ENCODE measurements at regions not wholly inside any gene's neighbourhood (a gene's known extent, or its start where the extent isn't known, plus 50 kb on each side); places are given as distances from the start of the nearest gene placed in this dataset.

DNA sequence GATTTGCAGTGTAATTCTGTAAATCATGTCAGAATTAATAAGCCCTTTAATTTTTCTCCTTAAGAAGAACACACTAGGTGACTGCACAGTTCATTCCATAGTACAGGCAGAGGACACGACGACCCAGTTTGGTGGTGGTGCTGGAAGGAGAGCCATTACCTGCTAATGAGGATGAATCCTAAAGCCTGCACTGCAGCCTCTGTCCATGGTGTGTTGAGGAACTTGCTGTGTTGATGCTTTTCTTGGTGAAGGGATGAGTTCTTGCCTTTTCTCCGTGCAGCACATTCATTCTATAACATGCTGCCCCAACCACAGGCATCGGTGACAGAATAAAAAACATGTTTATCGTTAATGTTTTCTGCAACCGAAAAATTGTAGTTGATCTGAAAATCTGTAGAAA is 89.6 kb upstream of the VEPH1 start:
- DNase-seq = no peak
- intact Hi-C loops (cut with DNase I) = no loop called here
- TF ChIP-seq POLR2A (IDR thresholded peaks at IDR 0.05) = no peak
- TF ChIP-seq, protein P1, sequence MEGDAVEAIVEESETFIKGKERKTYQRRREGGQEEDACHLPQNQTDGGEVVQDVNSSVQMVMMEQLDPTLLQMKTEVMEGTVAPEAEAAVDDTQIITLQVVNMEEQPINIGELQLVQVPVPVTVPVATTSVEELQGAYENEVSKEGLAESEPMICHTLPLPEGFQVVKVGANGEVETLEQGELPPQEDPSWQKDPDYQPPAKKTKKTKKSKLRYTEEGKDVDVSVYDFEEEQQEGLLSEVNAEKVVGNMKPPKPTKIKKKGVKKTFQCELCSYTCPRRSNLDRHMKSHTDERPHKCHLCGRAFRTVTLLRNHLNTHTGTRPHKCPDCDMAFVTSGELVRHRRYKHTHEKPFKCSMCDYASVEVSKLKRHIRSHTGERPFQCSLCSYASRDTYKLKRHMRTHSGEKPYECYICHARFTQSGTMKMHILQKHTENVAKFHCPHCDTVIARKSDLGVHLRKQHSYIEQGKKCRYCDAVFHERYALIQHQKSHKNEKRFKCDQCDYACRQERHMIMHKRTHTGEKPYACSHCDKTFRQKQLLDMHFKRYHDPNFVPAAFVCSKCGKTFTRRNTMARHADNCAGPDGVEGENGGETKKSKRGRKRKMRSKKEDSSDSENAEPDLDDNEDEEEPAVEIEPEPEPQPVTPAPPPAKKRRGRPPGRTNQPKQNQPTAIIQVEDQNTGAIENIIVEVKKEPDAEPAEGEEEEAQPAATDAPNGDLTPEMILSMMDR (IDR thresholded peaks at IDR 0.05) = no peak
- Histone ChIP-seq H3K4me3 (no peak overlapping the region), H3K27ac (no peak overlapping the region), H3K9me3 (replicated peaks in 1 of 3) (no peaks in the 10 kb centered on the region), H3K4me1 (replicated peaks in 1 of 2) (no peaks in the 10 kb centered on the region), H3K27me3 (no peaks in the 10 kb centered on the region), H3K36me3 (replicated peaks in 1 of 2) (no peaks in the 10 kb centered on the region)
- WGBS, 4 donors = 80 to 85% (median 84%) methylated on average over 6 of the region's 6 CpGs

DNA sequence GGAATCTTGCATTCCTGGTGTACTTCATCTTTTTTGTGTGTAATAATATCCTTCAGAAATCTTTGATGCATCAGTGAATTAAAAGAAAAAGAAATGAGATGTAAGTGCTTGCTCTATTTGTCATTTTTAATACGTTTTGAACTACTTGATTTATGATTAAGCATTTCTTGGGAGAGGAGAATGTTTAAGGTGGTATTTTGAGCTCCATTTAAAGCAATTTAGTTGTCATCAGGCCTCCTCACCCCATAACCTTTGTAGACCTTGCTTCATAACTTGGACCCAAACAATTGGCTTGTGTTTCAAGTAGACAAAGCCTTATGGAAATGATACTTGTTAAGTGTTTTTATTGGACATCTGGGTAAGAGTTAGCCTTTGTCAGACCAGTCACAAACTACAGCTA is 87.1 kb upstream of the VEPH1 start:
- 2 to 30% (median 10%) methylated on average over 1 of the region's 1 CpG for WGBS, 4 donors
- TF ChIP-seq, protein P1 (IDR thresholded peaks at IDR 0.05) = no peak
- no peak for TF ChIP-seq POLR2A (IDR thresholded peaks at IDR 0.05)
- intact Hi-C loops (cut with DNase I) = no loop called here
- Histone ChIP-seq H3K36me3 (replicated peaks in 1 of 2) (no peaks in the 10 kb centered on the region), H3K27ac (no peak overlapping the region), H3K9me3 (replicated peaks in 1 of 3) (no peaks in the 10 kb centered on the region), H3K4me1 (replicated peaks in 1 of 2) (no peaks in the 10 kb centered on the region), H3K4me3 (no peak overlapping the region), H3K27me3 (no peaks in the 10 kb centered on the region)
- no peak for DNase-seq

- Histone ChIP-seq H3K27ac (no peak overlapping the region), H3K36me3 (replicated peaks in 1 of 2) (no peaks in the 10 kb centered on the region), H3K4me1 (replicated peaks in 1 of 2) (no peaks in the 10 kb centered on the region), H3K4me3 (no peak overlapping the region), H3K27me3 (no peaks in the 10 kb centered on the region), H3K9me3 (replicated peaks in 1 of 3) (no peaks in the 10 kb centered on the region)
- intact Hi-C loops (cut with DNase I) = no loop called here
- WGBS, 4 donors = 53 to 66% (median 59%) methylated on average over 2 of the region's 2 CpGs
- TF ChIP-seq POLR2A (IDR thresholded peaks at IDR 0.05) = no peak
- TF ChIP-seq, protein P1 (IDR thresholded peaks at IDR 0.05) = no peak
- no peak for DNase-seq
These were observed 86.0 kb upstream of the VEPH1 start for GRCh38 chr3:157589211-157589610.

- no peak overlapping the region for H3K27ac ChIP-seq
- intact Hi-C loops (cut with DNase I) = no loop called here
- no peak for TF ChIP-seq POLR2A (IDR thresholded peaks at IDR 0.05)
- TF ChIP-seq, protein P1 (IDR thresholded peaks at IDR 0.05) = no peak
- no peak overlapping the region for H3K4me3 ChIP-seq
- no peaks in the 10 kb centered on the region for H3K27me3 ChIP-seq
- DNase-seq = no peak
- no peaks in the 10 kb centered on the region for H3K9me3 ChIP-seq (replicated peaks in 1 of 3)
- no peaks in the 10 kb centered on the region for H3K36me3 ChIP-seq (replicated peaks in 1 of 2)
- no peaks in the 10 kb centered on the region for H3K4me1 ChIP-seq (replicated peaks in 1 of 2)
These were observed 85.3 kb upstream of the VEPH1 start for GRCh38 chr3:157588386-157589060.
